ENCODE measurements at regions not wholly inside any gene's neighbourhood (a gene's known extent, or its start where the extent isn't known, plus 50 kb on each side); places are given as distances from the start of the nearest gene placed in this dataset.

DNA sequence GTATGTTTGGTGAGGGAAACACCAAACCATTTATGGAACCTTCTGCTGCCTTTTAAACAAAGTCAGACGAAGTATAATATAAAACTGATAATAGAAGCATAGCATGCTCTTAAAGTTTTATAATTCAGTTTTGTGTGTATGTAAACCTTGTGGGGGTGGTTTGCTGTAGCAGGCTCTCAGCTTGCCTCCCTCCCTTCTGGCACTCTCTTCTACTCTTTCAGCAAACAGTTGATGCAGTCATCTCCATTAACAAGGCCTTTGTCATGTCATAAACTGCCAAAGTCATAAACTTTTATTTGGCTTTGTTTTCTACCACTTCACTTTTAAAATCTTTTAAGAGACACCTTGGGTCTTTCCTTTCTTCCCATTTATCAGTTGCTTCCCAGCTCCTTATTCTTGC is 448.2 kb upstream of the SETBP1 start:
- TF ChIP-seq CTCF (IDR thresholded peaks at IDR 0.05; ENCODE audit: extremely low read depth, missing control alignments) = no peak
- DNase-seq (ENCODE audit: low spot score) = no peak

- no peak for TF ChIP-seq CTCF (IDR thresholded peaks at IDR 0.05; ENCODE audit: extremely low read depth, missing control alignments)
- DNase-seq (ENCODE audit: low spot score) = no peak
Observed at GRCh38 chr18:44238454-44238853, 442.2 kb upstream of the SETBP1 start.

DNA sequence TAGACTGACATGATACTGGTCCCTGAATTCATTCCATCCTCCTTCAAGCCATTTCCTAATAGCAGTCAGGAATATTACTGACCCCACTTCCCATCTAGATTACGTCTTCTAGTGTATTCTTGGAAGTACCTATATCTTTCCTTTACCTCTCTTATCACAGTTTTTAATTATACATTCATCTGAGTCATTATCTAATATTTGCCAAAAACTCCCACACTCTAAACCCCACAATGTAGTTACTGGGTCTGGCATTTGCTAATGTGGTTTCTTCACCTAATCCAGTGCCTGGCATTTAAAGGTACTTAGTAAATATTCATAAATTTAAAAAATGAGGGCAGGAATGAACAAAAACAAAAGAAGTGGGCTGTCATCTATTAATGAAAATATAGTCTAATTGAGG is 441.8 kb upstream of the SETBP1 start:
- no peak for TF ChIP-seq CTCF (IDR thresholded peaks at IDR 0.05; ENCODE audit: extremely low read depth, missing control alignments)
- DNase-seq (ENCODE audit: low spot score) = no peak

GRCh38 chr18:44241020-44241419 is 439.7 kb upstream of the SETBP1 start:
- no peak for DNase-seq (ENCODE audit: low spot score)
- TF ChIP-seq CTCF (IDR thresholded peaks at IDR 0.05; ENCODE audit: extremely low read depth, missing control alignments) = no peak

- no peak for TF ChIP-seq CTCF (IDR thresholded peaks at IDR 0.05; ENCODE audit: extremely low read depth, missing control alignments)
- DNase-seq (ENCODE audit: low spot score) = no peak
Observed at GRCh38 chr18:44245019-44245418, 435.7 kb upstream of the SETBP1 start.

- DNase-seq (ENCODE audit: low spot score) = no peak
- no peak for TF ChIP-seq CTCF (IDR thresholded peaks at IDR 0.05; ENCODE audit: extremely low read depth, missing control alignments)
Observed at GRCh38 chr18:44246001-44246400, 434.7 kb upstream of the SETBP1 start.

- no peak for DNase-seq (ENCODE audit: low spot score)
- TF ChIP-seq CTCF (IDR thresholded peaks at IDR 0.05; ENCODE audit: extremely low read depth, missing control alignments) = no peak
Observed at GRCh38 chr18:44258086-44258485, 422.6 kb upstream of the SETBP1 start.
